OCI-LY1 (cell line): ENCODE measurements at regions not wholly inside any gene's neighbourhood (a gene's known extent, or its start where the extent isn't known, plus 50 kb on each side); places are given as distances from the start of the nearest gene placed in this dataset.

ENCODE experiments used
- EZH2 ChIP-seq: fragments of 200-600 bp; sonication (generic), shearing (Covaris generic); IDR thresholded peaks from 2 replicates; pipeline ENCODE4 v1.8.0; 2017; ENCODE audit warnings: borderline replicate concordance, mixed run types, mild to moderate bottlenecking, antibody characterized with exemption, low read length, moderate library complexity, mixed read lengths
- TF ChIP-seq, protein P1 (sequence below): fragments of 200-600 bp; sonication (generic), shearing (Covaris generic); IDR thresholded peaks from 2 replicates; pipeline ENCODE4 v1.5.1; 2017; ENCODE audit warnings: mild to moderate bottlenecking, antibody characterized with exemption, low read length, moderate library complexity, mixed read lengths

GRCh38 chr11:8335186-8335585 lies 71.5 kb upstream of the LMO1 start:
- TF ChIP-seq, protein P1, sequence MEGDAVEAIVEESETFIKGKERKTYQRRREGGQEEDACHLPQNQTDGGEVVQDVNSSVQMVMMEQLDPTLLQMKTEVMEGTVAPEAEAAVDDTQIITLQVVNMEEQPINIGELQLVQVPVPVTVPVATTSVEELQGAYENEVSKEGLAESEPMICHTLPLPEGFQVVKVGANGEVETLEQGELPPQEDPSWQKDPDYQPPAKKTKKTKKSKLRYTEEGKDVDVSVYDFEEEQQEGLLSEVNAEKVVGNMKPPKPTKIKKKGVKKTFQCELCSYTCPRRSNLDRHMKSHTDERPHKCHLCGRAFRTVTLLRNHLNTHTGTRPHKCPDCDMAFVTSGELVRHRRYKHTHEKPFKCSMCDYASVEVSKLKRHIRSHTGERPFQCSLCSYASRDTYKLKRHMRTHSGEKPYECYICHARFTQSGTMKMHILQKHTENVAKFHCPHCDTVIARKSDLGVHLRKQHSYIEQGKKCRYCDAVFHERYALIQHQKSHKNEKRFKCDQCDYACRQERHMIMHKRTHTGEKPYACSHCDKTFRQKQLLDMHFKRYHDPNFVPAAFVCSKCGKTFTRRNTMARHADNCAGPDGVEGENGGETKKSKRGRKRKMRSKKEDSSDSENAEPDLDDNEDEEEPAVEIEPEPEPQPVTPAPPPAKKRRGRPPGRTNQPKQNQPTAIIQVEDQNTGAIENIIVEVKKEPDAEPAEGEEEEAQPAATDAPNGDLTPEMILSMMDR = no peak
- no peak for TF ChIP-seq EZH2
